H1 (cell line): ENCODE measurements at regions not wholly inside any gene's neighbourhood (a gene's known extent, or its start where the extent isn't known, plus 50 kb on each side); places are given as distances from the start of the nearest gene placed in this dataset.

Experiments used
- CTCF ChIA-PET: fragments of 300-600 bp; sonication (Branson Sonifier 250); formaldehyde crosslinking; loops from one replicate; lab custom pipeline; 2021; ENCODE audit not compliant: partially characterized antibody; lab: Charles Lee
- POLR2A ChIA-PET: fragments of 300-600 bp; sonication (Branson Sonifier 250); formaldehyde crosslinking; loops from one replicate; lab custom pipeline; 2021; ENCODE audit warnings: inconsistent platforms; ENCODE audit not compliant: partially characterized antibody; lab: Charles Lee
- DNase-seq, 2 experiments: peaks; one replicate each; pipeline versions ENCODE4 v3.0.0 to v3.0.0-alpha.2; 2010 to 2022; ENCODE audit warnings: low spot score in 2 of 2, low read depth in 1 of 2, mixed read lengths in 1 of 2
- FAIRE-seq: peaks from 2 replicates; lab custom pipeline; 2011; peaks lifted over from hg19 to GRCh38; lab: Jason Lieb, UNC
- H2AFZ ChIP-seq: 2 replicates; pipeline ENCODE4 v1.8.1; 2012; ENCODE audit warnings: low read length, inconsistent platforms
- H2AK5ac ChIP-seq: 2 replicates; pipeline ENCODE4 v1.6.1; 2013; ENCODE audit warnings: low read depth, low read length
- H2BK120ac ChIP-seq: replicated peaks from 2 replicates; pipeline ENCODE3; 2013; ENCODE audit warnings: low read depth, low read length, inconsistent platforms
- H2BK12ac ChIP-seq: 2 replicates; pipeline ENCODE4 v1.6.1; 2013; ENCODE audit warnings: low read depth, low read length
- H2BK15ac ChIP-seq: 2 replicates; pipeline ENCODE4 v1.6.1; 2013; ENCODE audit warnings: low read length
- H2BK20ac ChIP-seq: 2 replicates; pipeline ENCODE4 v1.6.1; 2013; ENCODE audit warnings: low read length
- H2BK5ac ChIP-seq: 2 replicates; pipeline ENCODE4 v1.6.1; 2013; ENCODE audit warnings: low read depth, low read length
- H3K14ac ChIP-seq: 2 replicates; pipeline ENCODE4 v1.6.1; 2013; ENCODE audit warnings: inconsistent platforms; ENCODE audit not compliant: insufficient read length
- H3K18ac ChIP-seq: 2 replicates; pipeline ENCODE4 v1.6.1; 2013; ENCODE audit warnings: low read length; ENCODE audit errors: extremely low read depth
- H3K23ac ChIP-seq: 2 replicates; pipeline ENCODE4 v1.6.1; 2013; ENCODE audit warnings: inconsistent platforms; ENCODE audit not compliant: insufficient read length
- H3K23me2 ChIP-seq: 2 replicates; pipeline ENCODE4 v1.6.1; 2013; ENCODE audit warnings: low read depth, low read length
- H3K27ac ChIP-seq: 2 replicates; pipeline ENCODE4 v1.6.1; 2011; ENCODE audit warnings: low read depth, low read length, inconsistent platforms
- H3K27me3 ChIP-seq, 4 experiments: replicated peaks in 1 of 4; 1 replicate in 1 of 4; 2 replicates in 3 of 4; pipeline versions ENCODE4 v1.6.1 to v1.8.1; 2011 to 2013; ENCODE audit warnings: low read length in 3 of 4, mild to moderate bottlenecking in 3 of 4, inconsistent platforms in 2 of 4, mixed read lengths in 2 of 4, moderate library complexity in 1 of 4; ENCODE audit not compliant: control insufficient read depth in 3 of 4, insufficient read depth in 3 of 4; ENCODE audit errors: extremely low read depth in 1 of 4
- H3K36me3 ChIP-seq, 4 experiments: 2 replicates each; pipeline versions ENCODE4 v1.6.1 to v1.8.1; 2011 to 2013; ENCODE audit warnings: mild to moderate bottlenecking in 4 of 4, low read length in 3 of 4, moderate library complexity in 2 of 4, control low read depth in 1 of 4, inconsistent platforms in 1 of 4; ENCODE audit not compliant: insufficient read depth in 4 of 4, control insufficient read depth in 2 of 4
- H3K4ac ChIP-seq: replicated peaks from 2 replicates; pipeline ENCODE3; 2013; ENCODE audit warnings: low read length, low read depth, mixed read lengths, inconsistent platforms; ENCODE audit not compliant: insufficient read length
- H3K4me1 ChIP-seq, 4 experiments: replicated peaks in 1 of 4; 1 replicate in 1 of 4; 2 replicates in 3 of 4; pipeline versions ENCODE4 v1.6.1 to v1.8.1; 2011 to 2013; ENCODE audit warnings: low read length in 3 of 4, inconsistent platforms in 2 of 4, mixed read lengths in 1 of 4; ENCODE audit not compliant: insufficient read depth in 4 of 4, control insufficient read depth in 3 of 4
- H3K4me2 ChIP-seq, 2 experiments: 2 replicates each; pipeline versions ENCODE4 v1.6.1 to v1.8.1; 2011 to 2013; ENCODE audit warnings: low read depth in 2 of 2, low read length in 2 of 2, control low read depth in 1 of 2, inconsistent platforms in 1 of 2, mild to moderate bottlenecking in 1 of 2; ENCODE audit not compliant: insufficient read depth in 1 of 2
- H3K4me3 ChIP-seq, 4 experiments: fragments of 200-600, 300-600 bp in 1 of 4; sonication (generic), shearing (Covaris generic), sonication (Bioruptor Twin) in 1 of 4; 2 replicates each; pipeline versions ENCODE4 v1.5.1 to v1.8.1; 2011 to 2016; ENCODE audit warnings: low read length in 4 of 4, low read depth in 3 of 4, control low read depth in 2 of 4, inconsistent platforms in 2 of 4, mild to moderate bottlenecking in 2 of 4, mixed read lengths in 1 of 4, moderate library complexity in 1 of 4; ENCODE audit not compliant: insufficient read depth in 2 of 4; ENCODE audit errors: extremely low read depth in 1 of 4
- H3K56ac ChIP-seq: replicated peaks from 2 replicates; pipeline ENCODE3; 2013; ENCODE audit warnings: low read depth, mild to moderate bottlenecking, mixed read lengths, low read length, inconsistent platforms; ENCODE audit not compliant: insufficient read length
- H3K79me1 ChIP-seq: 2 replicates; pipeline ENCODE4 v1.6.1; 2013; ENCODE audit warnings: low read depth, low read length, control low read depth
- H3K79me2 ChIP-seq, 2 experiments: 2 replicates each; pipeline versions ENCODE4 v1.6.1 to v1.8.1; 2012 to 2013; ENCODE audit warnings: low read length in 2 of 2, mild to moderate bottlenecking in 2 of 2, inconsistent platforms in 1 of 2; ENCODE audit not compliant: insufficient read depth in 2 of 2, control insufficient read depth in 1 of 2
- H3K9ac ChIP-seq, 4 experiments: replicated peaks in 1 of 4; 1 replicate in 1 of 4; 2 replicates in 3 of 4; pipeline versions ENCODE4 v1.6.1 to v1.8.1; 2011 to 2013; ENCODE audit warnings: low read depth in 3 of 4, low read length in 3 of 4, control low read depth in 2 of 4, mild to moderate bottlenecking in 2 of 4, moderate library complexity in 2 of 4, inconsistent platforms in 1 of 4; ENCODE audit errors: extremely low read depth in 1 of 4
- H3K9me3 ChIP-seq, 2 experiments: 2 replicates each; pipeline versions ENCODE4 v1.6.1 to v1.8.1; 2012 to 2013; ENCODE audit warnings: mild to moderate bottlenecking in 2 of 2, moderate library complexity in 2 of 2, control low read depth in 1 of 2, inconsistent platforms in 1 of 2, low read depth in 1 of 2, low read length in 1 of 2, mixed read lengths in 1 of 2; ENCODE audit not compliant: insufficient read depth in 2 of 2
- H4K20me1 ChIP-seq, 2 experiments: replicated peaks in 1 of 2; 2 replicates each; pipeline versions ENCODE3 to v1.8.1; 2011 to 2013; ENCODE audit warnings: inconsistent platforms in 2 of 2, low read length in 2 of 2, mild to moderate bottlenecking in 1 of 2; ENCODE audit not compliant: insufficient read depth in 2 of 2, control insufficient read depth in 1 of 2
- H4K5ac ChIP-seq: 2 replicates; pipeline ENCODE4 v1.6.1; 2013; ENCODE audit warnings: low read length, low read depth, mixed read lengths, inconsistent platforms; ENCODE audit not compliant: insufficient read length
- H4K8ac ChIP-seq: 2 replicates; pipeline ENCODE4 v1.8.0; 2013; ENCODE audit warnings: mild to moderate bottlenecking, moderate library complexity, low read length, inconsistent platforms; ENCODE audit not compliant: insufficient read depth; ENCODE audit errors: extremely low read depth
- H4K91ac ChIP-seq: replicated peaks from 2 replicates; pipeline ENCODE3; 2013; ENCODE audit warnings: low read length, mixed read lengths, inconsistent platforms; ENCODE audit not compliant: insufficient read length
- BACH1 ChIP-seq: IDR thresholded peaks from 2 replicates; pipeline ENCODE4 v1.6.1; 2012; ENCODE audit warnings: low read length, improper control_type of control experiment
- CHD2 ChIP-seq: IDR thresholded peaks from 2 replicates; pipeline ENCODE4 v1.6.1; 2012; ENCODE audit warnings: low read length, improper control_type of control experiment
- CREB1 ChIP-seq: IDR thresholded peaks from 2 replicates; pipeline ENCODE4 v1.6.1; 2012; ENCODE audit warnings: inconsistent platforms
- JUN ChIP-seq: IDR thresholded peaks from 2 replicates; pipeline ENCODE4 v1.6.1; 2011; ENCODE audit warnings: low read depth, mild to moderate bottlenecking, improper control_type of control experiment, low read length
- KDM5A ChIP-seq: fragments of 200-600 bp; IDR thresholded peaks from 2 replicates; pipeline ENCODE4 v1.7.1; 2012; ENCODE audit warnings: mild to moderate bottlenecking, low read length, inconsistent platforms, mixed read lengths
- POLR2A ChIP-seq, 2 experiments: IDR thresholded peaks; 1 replicate in 1 of 2; 2 replicates in 1 of 2; pipeline ENCODE4 v1.6.1; 2011; ENCODE audit warnings: low read depth in 2 of 2, low read length in 2 of 2, mild to moderate bottlenecking in 2 of 2; ENCODE audit errors: control extremely low read depth in 1 of 2
- RBBP5 ChIP-seq: IDR thresholded peaks from 2 replicates; pipeline ENCODE4 v1.7.1; 2012; ENCODE audit warnings: low read depth, mild to moderate bottlenecking, inconsistent platforms, low read length, moderate library complexity, borderline replicate concordance
- RNF2 ChIP-seq: fragments of 200-900, 300-1000 bp; sonication (generic); IDR thresholded peaks from 2 replicates; pipeline ENCODE4 v1.7.1; 2016; ENCODE audit warnings: borderline replicate concordance, low read depth, mild to moderate bottlenecking, antibody characterized with exemption, low read length; ENCODE audit not compliant: poor library complexity, severe bottlenecking; ENCODE audit errors: missing control alignments
- SRF ChIP-seq: IDR thresholded peaks from 2 replicates; pipeline ENCODE4 v1.6.1; 2011; ENCODE audit warnings: mild to moderate bottlenecking, low read depth, low read length, moderate library complexity
- YY1 ChIP-seq: IDR thresholded peaks from 2 replicates; pipeline ENCODE4 v1.6.1; 2011; ENCODE audit warnings: low read depth, mild to moderate bottlenecking, low read length
- WGBS, 2 experiments: shearing (Covaris generic) in 1 of 2; methylation state at CpG; one replicate each; pipeline versions ENCODE4 v1.1.6 to v1.1.7; 2013 to 2015; ENCODE audit warnings: low lambda C conversion rate in 2 of 2, mixed read lengths in 2 of 2, inconsistent platforms in 1 of 2, low coverage in 1 of 2, missing lambda C conversion rate in 1 of 2; ENCODE audit not compliant: insufficient replicate concordance in 2 of 2, insufficient coverage in 1 of 2, insufficient read length in 1 of 2; ENCODE audit errors: extremely low coverage in 1 of 2, missing lambda C conversion rate in 1 of 2; 5-methylcytosine and 5-hydroxymethylcytosine counted together
- TF ChIP-seq, protein P1 (sequence below): IDR thresholded peaks from 2 replicates; pipeline ENCODE4 v1.6.1; 2012; ENCODE audit warnings: low read length, inconsistent platforms
- TF ChIP-seq, protein P2 (sequence below): IDR thresholded peaks from 2 replicates; pipeline ENCODE4 v1.6.1; 2012; ENCODE audit warnings: inconsistent platforms
- TF ChIP-seq, protein P3 (sequence below): IDR thresholded peaks from 2 replicates; pipeline ENCODE4 v1.6.1; 2012; ENCODE audit warnings: inconsistent platforms

DNA sequence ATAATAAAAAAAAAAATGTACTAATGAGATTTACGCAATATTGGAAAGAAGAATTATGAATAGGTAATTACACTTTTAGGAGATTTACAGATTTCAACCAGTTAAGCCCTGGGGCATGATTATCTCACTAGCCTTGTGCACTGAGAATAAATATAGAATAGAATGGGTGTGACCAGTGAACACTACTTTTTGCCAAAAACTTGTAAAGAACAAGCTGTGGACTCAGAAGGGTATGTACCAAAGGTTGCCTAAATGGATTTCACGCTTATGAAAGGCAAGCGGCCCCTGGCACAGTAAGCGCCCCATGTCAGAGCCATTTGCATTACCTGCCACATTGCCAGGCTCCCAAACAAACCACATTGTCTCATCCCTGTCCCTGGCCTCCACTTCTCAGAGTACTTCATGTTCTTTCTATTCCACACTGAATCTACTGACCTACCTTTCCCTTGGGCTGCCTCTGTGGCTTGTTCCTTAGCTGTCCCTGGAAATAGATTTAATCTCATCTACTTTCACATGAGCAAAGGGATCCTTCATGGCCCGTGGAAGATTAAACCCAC is 170.6 kb upstream of the DIO2 start:
- POLR2A ChIA-PET, result no interaction called here
- H2BK5ac ChIP-seq, result no peak overlapping the region
- H2BK12ac ChIP-seq, result no peak overlapping the region
- no peak overlapping the region for H2BK120ac ChIP-seq
- H3K79me2 ChIP-seq, result no peaks in the 10 kb centered on the region
- H3K9ac ChIP-seq, result no peak overlapping the region
- H3K56ac ChIP-seq, result no peak overlapping the region
- no peak for DNase-seq
- WGBS, 2 experiments, result 94% methylated on average over 5 of the region's 5 CpGs; no CpG with 5 or more reads in 1 of the 2 experiments
- H3K18ac ChIP-seq, result no peak overlapping the region
- no peaks in the 10 kb centered on the region for H3K79me1 ChIP-seq
- H2BK20ac ChIP-seq, result no peak overlapping the region
- H3K4me3 ChIP-seq, result no peak overlapping the region
- H4K20me1 ChIP-seq, result no peaks in the 10 kb centered on the region
- no peak overlapping the region for H3K4ac ChIP-seq
- CTCF ChIA-PET, result interaction anchor here (0.6 to 1.2 kb wide), 4 partner anchors 25 to 551 kb away, joined by 3 to 5 read pairs (median 3); no protein-coding TSS in a partner anchor
- no peak overlapping the region for H4K8ac ChIP-seq
- no peak overlapping the region for H4K91ac ChIP-seq
- no peaks in the 10 kb centered on the region for H3K4me1 ChIP-seq
- no peak overlapping the region for H3K23ac ChIP-seq
- H2BK15ac ChIP-seq, result no peak overlapping the region
- no peak overlapping the region for H3K4me2 ChIP-seq
- H3K23me2 ChIP-seq, result no peaks in the 10 kb centered on the region
- no peaks in the 10 kb centered on the region for H3K27me3 ChIP-seq
- H3K9me3 ChIP-seq, result no peaks in the 10 kb centered on the region
- H3K36me3 ChIP-seq, result no peaks in the 10 kb centered on the region
- H4K5ac ChIP-seq, result no peak overlapping the region
- no peak for FAIRE-seq
- no peak overlapping the region for H3K14ac ChIP-seq
- no peak overlapping the region for H2AFZ ChIP-seq
- no peak overlapping the region for H2AK5ac ChIP-seq
- H3K27ac ChIP-seq, result no peak overlapping the region
- TF ChIP-seq, protein P1, sequence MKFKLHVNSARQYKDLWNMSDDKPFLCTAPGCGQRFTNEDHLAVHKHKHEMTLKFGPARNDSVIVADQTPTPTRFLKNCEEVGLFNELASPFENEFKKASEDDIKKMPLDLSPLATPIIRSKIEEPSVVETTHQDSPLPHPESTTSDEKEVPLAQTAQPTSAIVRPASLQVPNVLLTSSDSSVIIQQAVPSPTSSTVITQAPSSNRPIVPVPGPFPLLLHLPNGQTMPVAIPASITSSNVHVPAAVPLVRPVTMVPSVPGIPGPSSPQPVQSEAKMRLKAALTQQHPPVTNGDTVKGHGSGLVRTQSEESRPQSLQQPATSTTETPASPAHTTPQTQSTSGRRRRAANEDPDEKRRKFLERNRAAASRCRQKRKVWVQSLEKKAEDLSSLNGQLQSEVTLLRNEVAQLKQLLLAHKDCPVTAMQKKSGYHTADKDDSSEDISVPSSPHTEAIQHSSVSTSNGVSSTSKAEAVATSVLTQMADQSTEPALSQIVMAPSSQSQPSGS, result no peak
- TF ChIP-seq POLR2A (IDR thresholded peaks at IDR 0.05; ENCODE audit: control extremely low read depth in 1 of 2, low read depth in 2 of 2, low read length in 2 of 2), result no peak
- no peak for TF ChIP-seq YY1
- TF ChIP-seq SRF, result no peak
- no peak for TF ChIP-seq KDM5A
- no peak for TF ChIP-seq RBBP5
- no peak for TF ChIP-seq CHD2
- no peak for TF ChIP-seq JUN
- no peak for TF ChIP-seq BACH1
- TF ChIP-seq, protein P2, sequence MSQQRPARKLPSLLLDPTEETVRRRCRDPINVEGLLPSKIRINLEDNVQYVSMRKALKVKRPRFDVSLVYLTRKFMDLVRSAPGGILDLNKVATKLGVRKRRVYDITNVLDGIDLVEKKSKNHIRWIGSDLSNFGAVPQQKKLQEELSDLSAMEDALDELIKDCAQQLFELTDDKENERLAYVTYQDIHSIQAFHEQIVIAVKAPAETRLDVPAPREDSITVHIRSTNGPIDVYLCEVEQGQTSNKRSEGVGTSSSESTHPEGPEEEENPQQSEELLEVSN, result no peak
- TF ChIP-seq RNF2, result no peak
- TF ChIP-seq CREB1, result no peak
- TF ChIP-seq, protein P3, sequence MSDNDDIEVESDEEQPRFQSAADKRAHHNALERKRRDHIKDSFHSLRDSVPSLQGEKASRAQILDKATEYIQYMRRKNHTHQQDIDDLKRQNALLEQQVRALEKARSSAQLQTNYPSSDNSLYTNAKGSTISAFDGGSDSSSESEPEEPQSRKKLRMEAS, result no peak
